ENCODE measurements at regions not wholly inside any gene's neighbourhood (a gene's known extent, or its start where the extent isn't known, plus 50 kb on each side); places are given as distances from the start of the nearest gene placed in this dataset.

GRCh38 chr22:48352086-48352911, 1475.4 kb downstream of the BRD1 start:
- DNase-seq = no peak

GRCh38 chr22:48351376-48352085, 1476.1 kb downstream of the BRD1 start:
- no peak for DNase-seq

DNA sequence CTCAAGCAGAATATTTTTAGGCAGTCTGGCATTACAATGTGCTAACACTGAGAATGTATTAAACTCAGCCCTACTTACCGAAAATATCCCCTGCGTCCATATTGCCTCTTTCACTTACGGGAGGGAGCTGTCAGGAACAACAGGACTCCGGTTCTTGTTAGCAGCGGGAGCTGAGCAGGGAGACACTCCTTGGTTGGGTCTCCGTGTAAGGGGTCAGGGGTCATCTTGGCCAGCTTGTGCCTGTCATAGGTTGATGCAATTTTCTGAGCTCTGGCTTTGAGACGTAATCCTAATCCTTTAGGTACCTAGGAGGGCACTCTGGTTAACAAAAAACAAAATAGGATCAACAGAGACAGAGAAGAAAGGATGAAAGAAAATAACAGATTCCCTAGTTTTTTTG, 1477.2 kb downstream of the BRD1 start:
- no peak for DNase-seq

DNA sequence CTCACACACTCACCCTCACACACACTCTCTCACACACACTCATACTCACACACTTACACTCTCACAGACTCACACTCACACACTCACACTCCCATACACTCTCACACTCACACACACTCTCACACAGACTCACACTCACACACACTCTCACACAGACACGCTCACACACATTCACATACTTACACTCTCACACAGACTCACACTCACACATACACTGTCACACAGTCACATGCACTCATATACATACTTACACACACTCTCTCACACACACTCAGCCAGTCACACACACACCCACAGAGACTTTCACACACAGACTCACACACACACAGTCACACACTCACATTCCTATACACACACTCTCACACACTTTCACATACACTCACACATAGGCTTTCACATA, 1478.8 kb downstream of the BRD1 start:
- no peak for DNase-seq

DNA sequence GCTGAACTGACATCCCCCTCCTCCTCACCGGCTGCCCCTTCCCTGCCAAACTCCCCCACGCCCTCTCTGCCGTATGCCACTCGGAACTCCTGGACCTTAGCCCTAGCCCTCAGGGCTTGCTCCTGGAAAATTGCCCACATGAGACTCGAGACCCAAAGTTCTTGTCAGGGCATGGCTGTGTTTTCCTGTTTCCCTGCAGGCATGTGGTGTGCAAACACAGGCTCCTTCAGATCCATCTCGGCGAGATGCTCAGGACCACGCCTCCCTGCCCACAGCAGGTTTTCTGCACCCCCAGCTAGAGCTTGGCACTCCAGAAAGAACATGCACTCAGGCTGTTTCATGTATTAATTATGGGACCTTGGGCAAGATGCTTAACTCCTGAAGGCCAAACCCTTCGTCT, 1480.4 kb downstream of the BRD1 start:
- DNase-seq = no peak

- no peak for DNase-seq
Observed at GRCh38 chr22:48346911-48347310, 1480.8 kb downstream of the BRD1 start.

DNA sequence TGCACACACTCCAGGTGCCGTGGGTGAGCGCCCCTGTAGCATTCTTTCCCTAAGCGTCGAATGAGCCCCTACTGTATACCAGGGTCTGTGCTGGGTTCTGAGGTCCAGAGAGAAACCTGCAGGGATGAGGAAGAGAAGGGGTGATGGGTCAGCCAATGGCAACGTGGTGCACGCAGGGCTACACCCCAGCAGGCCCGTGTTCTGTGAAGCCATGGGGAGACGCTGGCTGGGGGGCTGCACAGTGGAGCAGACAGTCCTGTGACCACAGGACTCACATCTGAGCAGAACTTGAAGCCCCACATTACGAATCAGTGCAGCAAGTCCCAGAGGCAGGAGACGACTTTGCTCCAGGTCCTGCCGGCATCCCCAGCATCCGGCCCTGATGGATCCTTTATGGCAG, 1481.4 kb downstream of the BRD1 start:
- DNase-seq = no peak

GRCh38 chr22:48345631-48346030, 1482.0 kb downstream of the BRD1 start:
- no peak for DNase-seq

DNA sequence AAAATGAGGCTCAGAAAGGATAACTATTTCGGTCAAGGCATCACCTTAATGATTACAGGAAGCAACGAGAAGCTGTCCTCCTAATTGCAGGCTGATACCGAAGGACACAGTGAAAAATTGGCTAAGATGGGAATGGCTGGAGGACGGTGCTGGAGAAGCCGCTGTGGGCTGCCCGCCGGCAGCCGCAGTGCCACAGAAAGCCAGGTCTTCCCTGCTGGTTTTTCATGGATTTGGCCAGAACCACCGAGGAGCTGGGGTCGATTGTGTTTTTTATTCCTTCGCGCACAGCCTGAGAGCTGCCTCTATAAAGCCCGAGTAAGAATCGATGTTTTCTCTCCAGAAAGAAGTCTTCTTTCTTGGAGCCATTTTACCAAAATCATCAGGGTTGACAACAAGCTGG, 1484.2 kb downstream of the BRD1 start:
- DNase-seq = no peak

DNA sequence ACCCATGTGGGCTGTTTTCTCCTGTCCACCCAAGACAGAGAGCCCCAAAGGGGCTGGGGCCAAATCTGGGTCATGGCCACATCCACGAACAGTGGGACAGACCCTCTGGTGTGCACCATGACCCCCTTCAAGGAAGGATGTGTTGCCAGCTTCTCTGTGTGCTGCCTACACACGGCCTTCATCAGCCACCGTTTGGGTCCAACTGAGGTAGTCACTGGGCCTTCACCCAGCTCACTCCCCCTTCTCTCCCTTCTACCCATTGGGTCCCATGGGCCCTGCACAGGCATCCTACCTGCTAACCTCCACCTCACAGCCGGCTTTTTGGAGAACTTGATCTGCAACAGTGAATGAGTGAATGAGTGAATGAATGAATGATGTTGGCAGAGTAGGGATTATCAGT, 1484.9 kb downstream of the BRD1 start:
- DNase-seq = no peak

- no peak for DNase-seq
Observed at GRCh38 chr22:48342016-48342415, 1485.7 kb downstream of the BRD1 start.

DNA sequence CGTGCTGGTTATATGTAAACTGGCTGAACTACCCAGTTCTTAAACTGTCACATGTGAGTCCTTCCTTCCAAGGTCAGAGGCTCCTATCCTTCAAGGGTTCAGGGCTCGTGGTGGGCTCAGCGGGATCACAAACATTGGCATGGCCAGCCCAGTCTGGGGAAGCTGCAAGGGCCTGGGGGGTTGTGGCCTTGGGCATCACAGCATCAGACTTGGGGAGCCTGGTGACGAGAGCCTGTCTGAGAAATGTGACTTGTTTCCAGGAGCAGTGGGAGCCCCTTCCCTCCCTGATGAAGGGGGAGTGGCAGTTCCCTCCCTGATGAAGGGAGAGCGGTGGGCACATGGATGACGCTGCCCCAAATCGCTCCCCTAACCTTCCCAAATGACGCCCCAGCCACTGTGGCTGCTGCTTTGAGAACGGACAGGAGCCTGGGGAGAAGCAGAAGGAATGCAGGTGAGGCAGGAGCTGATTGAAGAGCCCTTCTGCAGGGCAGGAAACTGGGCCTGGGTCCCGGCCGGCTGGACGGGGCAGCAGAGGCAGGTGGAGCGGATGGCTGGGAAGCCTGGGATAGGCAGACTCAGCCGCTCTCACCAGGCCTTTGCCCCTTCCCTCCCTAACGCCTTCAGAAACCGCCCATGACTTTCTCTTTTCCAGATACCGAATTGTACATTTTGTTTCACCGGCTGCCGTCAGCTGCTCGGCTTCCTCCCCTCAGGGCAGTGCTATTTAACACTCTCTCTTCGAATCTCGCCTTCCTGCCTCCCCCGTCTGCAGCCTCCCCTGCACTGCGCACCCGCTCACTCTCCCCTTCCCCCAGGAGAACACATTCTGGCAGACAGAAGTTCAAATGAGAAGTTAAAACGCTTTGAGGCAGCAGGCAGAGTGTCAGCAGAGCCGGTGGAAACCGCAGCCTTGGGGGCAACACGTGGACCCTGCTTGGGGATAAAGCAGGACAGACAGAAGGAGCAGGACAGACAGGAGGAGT, 1486.7 kb downstream of the BRD1 start:
- no peak for DNase-seq

DNA sequence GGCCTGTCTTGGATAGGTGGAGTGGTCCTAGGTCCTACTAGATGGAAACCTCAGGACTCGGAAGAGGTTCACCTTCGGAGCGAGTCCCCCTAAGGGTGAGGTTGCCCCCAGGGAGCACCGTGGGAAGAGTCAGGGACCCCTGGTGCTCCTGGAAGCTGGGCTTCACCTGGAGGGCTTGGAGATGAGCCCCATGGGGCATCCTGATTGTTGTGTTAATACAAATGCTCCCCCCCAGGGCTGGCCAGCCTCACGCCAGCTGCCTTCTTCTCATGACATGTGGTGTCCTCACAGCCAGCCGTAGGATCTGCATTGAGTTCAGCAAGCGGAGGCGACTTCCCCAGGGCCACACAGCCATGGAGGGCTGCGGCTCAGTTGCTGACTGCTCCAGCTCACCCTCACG, 1487.5 kb downstream of the BRD1 start:
- DNase-seq = no peak

DNA sequence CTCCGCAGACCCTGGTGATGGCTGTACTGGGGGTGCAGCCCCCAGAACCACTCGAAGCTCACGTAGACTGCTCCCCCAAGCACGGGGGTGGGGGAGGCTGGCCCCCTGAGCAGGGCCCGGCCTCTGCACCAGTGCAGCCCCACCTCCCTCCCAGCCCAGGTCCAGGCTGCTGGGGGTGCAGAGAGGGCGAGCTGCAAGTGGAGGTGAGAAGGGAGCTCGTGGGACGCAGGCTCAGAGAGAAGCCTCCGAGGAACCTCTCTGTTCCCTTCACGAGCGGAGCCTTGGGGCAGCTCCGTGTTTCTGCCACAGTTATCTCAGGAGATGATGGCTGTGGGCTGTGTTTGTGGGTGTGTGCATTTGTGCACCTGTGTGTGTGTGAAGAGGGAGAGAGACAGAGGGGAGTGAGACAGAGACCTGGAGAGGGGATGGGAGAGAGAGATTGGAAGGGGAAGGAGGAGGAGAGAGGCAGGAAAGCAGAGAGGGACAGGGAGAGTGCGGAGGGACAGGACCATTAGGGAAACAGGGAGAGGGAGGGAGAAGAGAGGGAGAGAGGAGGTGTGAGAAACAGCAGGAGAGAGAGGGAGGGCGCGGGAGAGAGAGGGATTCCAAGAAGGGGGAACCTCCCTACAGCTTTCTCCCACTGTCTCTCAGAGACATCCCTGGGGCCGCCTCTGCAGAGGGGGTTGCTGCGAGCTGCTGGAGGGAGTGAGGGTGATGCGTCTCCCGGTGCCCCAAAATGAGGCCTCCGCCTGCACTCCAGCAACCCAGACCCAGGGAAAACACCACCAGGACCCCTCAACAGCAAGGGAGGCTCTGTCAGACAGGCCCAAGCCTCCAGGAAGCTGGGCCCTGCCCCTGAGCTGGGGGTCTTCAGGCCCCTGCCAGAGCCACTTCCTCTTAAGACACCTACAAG, 1488.6 kb downstream of the BRD1 start:
- no peak for DNase-seq

DNA sequence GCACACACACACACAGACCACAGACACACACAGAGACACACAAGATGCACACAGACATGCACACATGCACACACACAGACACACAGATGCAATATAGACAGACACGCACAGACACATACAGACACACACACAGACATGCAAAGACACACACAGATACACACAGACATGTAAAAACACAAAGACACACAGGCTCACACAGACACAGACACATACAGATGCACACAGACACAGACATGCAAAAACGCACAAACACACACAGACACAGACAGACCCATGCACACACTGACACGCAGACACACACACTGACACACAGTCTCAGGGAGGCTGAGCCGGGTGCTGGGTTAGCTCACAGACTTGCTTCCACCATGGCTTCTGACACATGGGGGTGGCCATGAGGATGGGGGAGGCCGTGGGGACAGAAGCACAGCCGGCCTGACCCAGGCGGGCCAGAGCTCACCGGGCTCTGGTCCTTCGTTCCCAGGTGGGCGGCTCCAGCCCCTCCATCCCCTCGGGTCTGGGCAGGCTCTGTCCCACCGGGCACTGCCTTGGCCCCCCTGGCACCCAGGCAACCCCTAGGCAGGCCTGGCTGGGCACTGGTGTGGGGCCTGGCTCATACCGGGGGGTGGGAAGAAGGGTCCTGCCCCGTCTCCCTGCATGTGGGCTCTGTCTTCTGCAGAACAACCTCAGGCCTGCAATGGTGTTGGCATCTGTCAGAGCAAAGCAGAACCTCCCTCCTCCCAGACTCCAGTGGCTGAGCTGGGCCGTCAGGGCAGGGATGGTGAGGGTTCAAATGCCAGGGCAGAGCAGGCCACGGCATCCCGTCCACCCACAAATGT, 1489.5 kb downstream of the BRD1 start:
- DNase-seq = no peak

- no peak for DNase-seq
Observed at GRCh38 chr22:48336339-48337060, 1491.2 kb downstream of the BRD1 start.

GRCh38 chr22:48335442-48336139, 1492.1 kb downstream of the BRD1 start:
- DNase-seq = no peak

GRCh38 chr22:48334971-48335370, 1492.7 kb downstream of the BRD1 start:
- no peak for DNase-seq

- DNase-seq = no peak
Observed at GRCh38 chr22:48333816-48334735, 1493.6 kb downstream of the BRD1 start.
